ENCODE measurements at regions not wholly inside any gene's neighbourhood (a gene's known extent, or its start where the extent isn't known, plus 50 kb on each side); places are given as distances from the start of the nearest gene placed in this dataset.

DNA sequence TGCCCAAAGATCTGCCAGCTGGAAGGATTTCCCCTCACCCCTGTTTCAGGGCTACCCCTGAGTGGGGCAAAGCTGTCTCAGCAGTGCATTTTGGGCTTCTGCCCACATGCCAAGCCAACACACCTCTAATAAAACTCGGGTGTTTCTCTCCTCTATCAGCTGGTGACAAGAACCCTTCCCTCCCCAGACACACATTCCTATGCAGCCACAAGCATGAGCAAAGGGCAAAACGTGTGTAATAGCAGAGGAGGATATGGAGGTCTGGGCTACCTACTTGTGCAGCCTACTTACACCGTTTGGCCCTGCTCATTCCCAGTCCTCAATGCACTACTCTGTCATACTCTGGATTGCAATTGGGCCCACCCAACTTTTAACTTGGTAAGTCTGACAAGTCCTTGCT lies 101.3 kb downstream of the IYD start:
- POLR2A ChIA-PET, result no interaction called here
- Histone ChIP-seq H3K9me3 (replicated peaks; ENCODE audit: control insufficient read depth, insufficient read depth, low read length) (no peaks in the 10 kb centered on the region), H3K9ac (replicated peaks; ENCODE audit: extremely low read depth, insufficient read depth, low read length) (no peak overlapping the region), H3K4me2 (ENCODE audit: insufficient read depth, low read length) (no peak overlapping the region), H4K20me1 (replicated peaks; ENCODE audit: control insufficient read depth, extremely low read depth, insufficient read depth, low read length) (no peaks in the 10 kb centered on the region), H3K9me1 (replicated peaks; ENCODE audit: control insufficient read depth, extremely low read depth, insufficient read depth, low read length) (no peaks in the 10 kb centered on the region), H3K4me1 (ENCODE audit: control insufficient read depth, extremely low read depth, insufficient read depth, low read length) (no peaks in the 10 kb centered on the region), H2AFZ (ENCODE audit: low read depth, low read length) (no peak overlapping the region), H3K79me2 (ENCODE audit: control insufficient read depth, insufficient read depth, low read length) (no peaks in the 10 kb centered on the region), H3K27ac (ENCODE audit: insufficient read depth, low read depth, low read length) (no peak overlapping the region), H3K27me3 (ENCODE audit: control insufficient read depth in 2 of 2, insufficient read depth in 2 of 2, low read length in 2 of 2) (no peaks in the 10 kb centered on the region), H3K4me3 (replicated peaks in 1 of 3; ENCODE audit: insufficient read depth in 1 of 3, low read depth in 1 of 3, low read length in 3 of 3) (no peak overlapping the region), H3K36me3 (ENCODE audit: control insufficient read depth in 2 of 2, extremely low read depth in 1 of 2, insufficient read depth in 2 of 2, low read length in 2 of 2) (no peaks in the 10 kb centered on the region)
- FAIRE-seq (no peak), DNase-seq (ENCODE audit: low read depth, low spot score) (no peak)
- no TSS peak for BruUV-seq (replicated peaks)
- no peak for TF ChIP-seq POLR2AphosphoS5 (IDR thresholded peaks at IDR 0.05; ENCODE audit: insufficient read depth, low read depth, low read length)
- TF ChIP-seq, protein P1, sequence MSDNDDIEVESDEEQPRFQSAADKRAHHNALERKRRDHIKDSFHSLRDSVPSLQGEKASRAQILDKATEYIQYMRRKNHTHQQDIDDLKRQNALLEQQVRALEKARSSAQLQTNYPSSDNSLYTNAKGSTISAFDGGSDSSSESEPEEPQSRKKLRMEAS (IDR thresholded peaks at IDR 0.05; ENCODE audit: insufficient read depth, insufficient read length), result no peak
- no peak for TF ChIP-seq JUN (IDR thresholded peaks at IDR 0.05; ENCODE audit: borderline replicate concordance, insufficient read depth, insufficient read length, low read depth)
- dilution Hi-C loops (cut with MboI; ENCODE audit: extremely low pct_ligation_motif_present, low sequenced_read_pairs) (no loop called here), intact Hi-C loops (cut with micrococcal nuclease) (no loop called here)
- CTCF ChIA-PET, result no interaction called here

DNA sequence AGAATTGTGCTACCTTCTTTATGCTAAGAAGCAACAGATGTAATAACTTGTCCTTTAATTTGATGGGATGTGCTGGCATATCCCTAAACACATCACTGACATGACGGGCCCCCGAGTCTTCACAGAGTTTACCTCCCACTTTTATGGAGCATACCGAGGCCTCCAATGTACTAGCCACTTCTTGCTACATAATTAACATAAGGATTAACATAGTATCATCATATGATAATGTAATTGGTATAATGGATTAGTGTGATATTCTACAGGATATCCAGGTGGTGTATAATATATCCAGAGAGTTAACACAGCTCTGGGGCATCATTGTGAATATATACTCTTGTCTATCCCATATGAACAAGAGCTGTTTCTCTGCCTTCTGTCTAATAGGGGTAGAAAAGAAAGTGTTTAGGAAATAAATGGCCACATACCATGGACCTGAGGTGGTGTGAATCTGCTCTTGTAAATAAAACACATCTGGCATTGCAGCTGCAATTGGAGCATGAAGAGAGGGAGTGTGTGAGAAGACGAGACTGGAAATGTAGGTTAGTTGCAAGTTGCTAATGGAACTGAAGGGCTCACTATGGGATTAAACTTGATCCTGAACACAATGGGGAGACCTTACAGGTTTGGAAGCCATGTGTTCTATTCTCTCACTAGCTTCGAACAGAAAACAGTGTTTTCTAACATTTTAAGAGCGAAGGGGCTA lies 102.3 kb downstream of the IYD start:
- no peak overlapping the region for H3K27ac ChIP-seq (ENCODE audit: insufficient read depth, low read depth, low read length)
- POLR2A ChIA-PET, result no interaction called here
- H3K9me3 ChIP-seq (replicated peaks; ENCODE audit: control insufficient read depth, insufficient read depth, low read length), result no peaks in the 10 kb centered on the region
- no peaks in the 10 kb centered on the region for H3K79me2 ChIP-seq (ENCODE audit: control insufficient read depth, insufficient read depth, low read length)
- no peak overlapping the region for H3K4me2 ChIP-seq (ENCODE audit: insufficient read depth, low read length)
- dilution Hi-C loops (cut with MboI; ENCODE audit: extremely low pct_ligation_motif_present, low sequenced_read_pairs), result no loop called here
- no peaks in the 10 kb centered on the region for H3K4me1 ChIP-seq (ENCODE audit: control insufficient read depth, extremely low read depth, insufficient read depth, low read length)
- intact Hi-C loops (cut with micrococcal nuclease), result no loop called here
- no peaks in the 10 kb centered on the region for H3K27me3 ChIP-seq (ENCODE audit: control insufficient read depth in 2 of 2, insufficient read depth in 2 of 2, low read length in 2 of 2)
- H3K4me3 ChIP-seq (replicated peaks in 1 of 3; ENCODE audit: insufficient read depth in 1 of 3, low read depth in 1 of 3, low read length in 3 of 3), result no peak overlapping the region
- TF ChIP-seq JUN (IDR thresholded peaks at IDR 0.05; ENCODE audit: borderline replicate concordance, insufficient read depth, insufficient read length, low read depth) (no peak), EZH2 (IDR thresholded peaks at IDR 0.05; ENCODE audit: borderline replicate concordance, low read depth, low read length, severe bottlenecking) (no peak), MYC (IDR thresholded peaks at IDR 0.05; ENCODE audit: low read depth, low read length) (no peak), POLR2AphosphoS5 (IDR thresholded peaks at IDR 0.05; ENCODE audit: insufficient read depth, low read depth, low read length) (no peak), FOS (IDR thresholded peaks at IDR 0.05; ENCODE audit: borderline replicate concordance, insufficient read depth, low read length) (no peak), GATA2 (IDR thresholded peaks at IDR 0.05; ENCODE audit: insufficient read depth, insufficient read length, low read depth, low read length) (no peak), POLR2A (IDR thresholded peaks at IDR 0.05; ENCODE audit: low read depth, low read length) (no peak)
- TF ChIP-seq, protein P1 (IDR thresholded peaks at IDR 0.05; ENCODE audit: insufficient read depth, insufficient read length), result no peak
- TF ChIP-seq, protein P2, sequence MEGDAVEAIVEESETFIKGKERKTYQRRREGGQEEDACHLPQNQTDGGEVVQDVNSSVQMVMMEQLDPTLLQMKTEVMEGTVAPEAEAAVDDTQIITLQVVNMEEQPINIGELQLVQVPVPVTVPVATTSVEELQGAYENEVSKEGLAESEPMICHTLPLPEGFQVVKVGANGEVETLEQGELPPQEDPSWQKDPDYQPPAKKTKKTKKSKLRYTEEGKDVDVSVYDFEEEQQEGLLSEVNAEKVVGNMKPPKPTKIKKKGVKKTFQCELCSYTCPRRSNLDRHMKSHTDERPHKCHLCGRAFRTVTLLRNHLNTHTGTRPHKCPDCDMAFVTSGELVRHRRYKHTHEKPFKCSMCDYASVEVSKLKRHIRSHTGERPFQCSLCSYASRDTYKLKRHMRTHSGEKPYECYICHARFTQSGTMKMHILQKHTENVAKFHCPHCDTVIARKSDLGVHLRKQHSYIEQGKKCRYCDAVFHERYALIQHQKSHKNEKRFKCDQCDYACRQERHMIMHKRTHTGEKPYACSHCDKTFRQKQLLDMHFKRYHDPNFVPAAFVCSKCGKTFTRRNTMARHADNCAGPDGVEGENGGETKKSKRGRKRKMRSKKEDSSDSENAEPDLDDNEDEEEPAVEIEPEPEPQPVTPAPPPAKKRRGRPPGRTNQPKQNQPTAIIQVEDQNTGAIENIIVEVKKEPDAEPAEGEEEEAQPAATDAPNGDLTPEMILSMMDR (IDR thresholded peaks at IDR 0.05; ENCODE audit: extremely low read depth in 1 of 2, insufficient read depth in 1 of 2, low read depth in 1 of 2, low read length in 2 of 2), result no peak
- H4K20me1 ChIP-seq (replicated peaks; ENCODE audit: control insufficient read depth, extremely low read depth, insufficient read depth, low read length), result no peaks in the 10 kb centered on the region
- H3K9ac ChIP-seq (replicated peaks; ENCODE audit: extremely low read depth, insufficient read depth, low read length), result no peak overlapping the region
- H3K9me1 ChIP-seq (replicated peaks; ENCODE audit: control insufficient read depth, extremely low read depth, insufficient read depth, low read length), result no peaks in the 10 kb centered on the region
- DNase-seq (ENCODE audit: low read depth, low spot score), result no peak
- no peak overlapping the region for H2AFZ ChIP-seq (ENCODE audit: low read depth, low read length)
- CTCF ChIA-PET, result no interaction called here
- H3K36me3 ChIP-seq (ENCODE audit: control insufficient read depth in 2 of 2, extremely low read depth in 1 of 2, insufficient read depth in 2 of 2, low read length in 2 of 2), result no peaks in the 10 kb centered on the region
- BruUV-seq (replicated peaks), result no TSS peak
- FAIRE-seq, result no peak

Data from endothelial cell of umbilical vein (primary cell).